ENCODE measurements at regions not wholly inside any gene's neighbourhood (a gene's known extent, or its start where the extent isn't known, plus 50 kb on each side); places are given as distances from the start of the nearest gene placed in this dataset.
A peak's percentile ranks its signal among the peaks of the same experiment; 100 is the strongest.

DNA sequence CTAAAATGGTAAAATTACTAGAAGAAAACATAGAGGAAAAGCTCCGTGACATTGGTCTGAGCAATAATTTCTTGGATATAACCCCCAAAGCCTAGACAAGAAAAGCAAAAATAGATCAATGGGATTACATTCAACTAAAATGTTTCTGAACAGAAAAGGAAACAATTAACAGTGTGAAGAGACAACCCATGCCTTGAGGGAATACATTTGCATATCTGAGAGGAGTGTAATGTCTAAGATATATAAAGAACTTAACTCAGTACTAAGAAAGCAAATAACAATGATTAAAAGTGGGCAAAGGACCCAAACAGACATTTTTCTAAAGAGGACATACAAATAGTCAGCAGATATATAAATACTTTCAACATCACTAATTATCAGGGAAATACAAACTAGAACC lies 206.2 kb downstream of the VAPA start:
- no peaks in the 10 kb centered on the region for H3K9me3 ChIP-seq (ENCODE audit: control insufficient read depth in 2 of 2, low read length in 2 of 2)
- H3K27me3 ChIP-seq (ENCODE audit: control insufficient read depth in 1 of 2, insufficient read depth in 2 of 2, low read length in 2 of 2): no peaks in the 10 kb centered on the region
- H3K27ac ChIP-seq (ENCODE audit: low read length): no peak overlapping the region
- no peaks in the 10 kb centered on the region for H3K36me3 ChIP-seq (ENCODE audit: control insufficient read depth in 2 of 2, insufficient read depth in 2 of 2, low read length in 2 of 2)
- no peak overlapping the region for H3K4me3 ChIP-seq (ENCODE audit: low read length in 2 of 2)
- peaks cover 14% of the 10 kb centered on the region for H3K4me1 ChIP-seq (ENCODE audit: control insufficient read depth, insufficient read depth, low read length)
- no peak overlapping the region for H3K9ac ChIP-seq (ENCODE audit: low read length in 2 of 2)

DNA sequence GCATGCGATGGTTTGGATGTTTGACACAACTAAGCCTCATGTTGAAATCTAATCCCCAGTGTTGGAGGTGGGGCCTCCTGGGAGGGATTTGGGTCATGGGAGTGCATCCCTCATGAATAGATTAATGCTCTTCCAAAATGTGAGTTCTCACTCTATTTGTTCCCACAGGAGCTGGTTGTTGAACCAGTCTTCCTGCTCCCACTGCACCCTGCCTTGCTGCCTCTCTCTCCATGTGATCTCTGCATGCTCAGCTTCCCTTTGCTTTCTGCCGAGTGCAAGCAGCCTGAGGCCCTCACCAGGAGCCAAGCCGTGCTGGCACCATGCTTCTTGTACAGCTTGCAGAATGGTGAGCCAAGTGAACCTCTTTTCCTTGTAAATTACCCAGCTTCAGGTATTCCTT lies 206.8 kb downstream of the VAPA start:
- Histone ChIP-seq H3K27ac (ENCODE audit: low read length) (no peak overlapping the region), H3K9ac (ENCODE audit: low read length in 2 of 2) (no peak overlapping the region), H3K9me3 (ENCODE audit: control insufficient read depth in 2 of 2, low read length in 2 of 2) (no peaks in the 10 kb centered on the region), H3K4me3 (ENCODE audit: low read length in 2 of 2) (no peak overlapping the region), H3K4me1 (ENCODE audit: control insufficient read depth, insufficient read depth, low read length) (peaks cover 14% of the 10 kb centered on the region), H3K36me3 (ENCODE audit: control insufficient read depth in 2 of 2, insufficient read depth in 2 of 2, low read length in 2 of 2) (no peaks in the 10 kb centered on the region), H3K27me3 (ENCODE audit: control insufficient read depth in 1 of 2, insufficient read depth in 2 of 2, low read length in 2 of 2) (no peaks in the 10 kb centered on the region)

DNA sequence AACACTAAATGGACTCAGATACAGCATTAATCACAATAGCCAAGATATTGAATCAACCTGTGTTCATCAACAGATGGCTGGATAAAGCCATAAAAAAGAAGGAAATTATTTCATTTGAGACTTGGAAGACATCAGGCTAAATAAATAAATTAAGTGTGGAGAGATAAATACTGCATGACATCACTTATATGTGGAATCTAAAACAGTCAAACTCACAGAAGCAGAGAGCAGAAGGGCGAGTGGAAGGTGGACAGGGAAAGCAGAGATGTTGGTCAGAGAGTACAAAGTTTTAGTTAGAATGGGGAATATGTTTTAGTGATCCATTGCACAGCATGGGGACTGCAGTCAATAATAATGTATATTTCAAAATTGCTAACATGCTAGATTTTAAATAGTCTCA lies 207.2 kb downstream of the VAPA start:
- Histone ChIP-seq H3K27me3 (ENCODE audit: control insufficient read depth in 1 of 2, insufficient read depth in 2 of 2, low read length in 2 of 2) (no peaks in the 10 kb centered on the region), H3K4me1 (ENCODE audit: control insufficient read depth, insufficient read depth, low read length) (peaks cover 14% of the 10 kb centered on the region), H3K9ac (ENCODE audit: low read length in 2 of 2) (no peak overlapping the region), H3K36me3 (ENCODE audit: control insufficient read depth in 2 of 2, insufficient read depth in 2 of 2, low read length in 2 of 2) (no peaks in the 10 kb centered on the region), H3K27ac (ENCODE audit: low read length) (no peak overlapping the region), H3K4me3 (ENCODE audit: low read length in 2 of 2) (no peak overlapping the region), H3K9me3 (ENCODE audit: control insufficient read depth in 2 of 2, low read length in 2 of 2) (no peaks in the 10 kb centered on the region)

DNA sequence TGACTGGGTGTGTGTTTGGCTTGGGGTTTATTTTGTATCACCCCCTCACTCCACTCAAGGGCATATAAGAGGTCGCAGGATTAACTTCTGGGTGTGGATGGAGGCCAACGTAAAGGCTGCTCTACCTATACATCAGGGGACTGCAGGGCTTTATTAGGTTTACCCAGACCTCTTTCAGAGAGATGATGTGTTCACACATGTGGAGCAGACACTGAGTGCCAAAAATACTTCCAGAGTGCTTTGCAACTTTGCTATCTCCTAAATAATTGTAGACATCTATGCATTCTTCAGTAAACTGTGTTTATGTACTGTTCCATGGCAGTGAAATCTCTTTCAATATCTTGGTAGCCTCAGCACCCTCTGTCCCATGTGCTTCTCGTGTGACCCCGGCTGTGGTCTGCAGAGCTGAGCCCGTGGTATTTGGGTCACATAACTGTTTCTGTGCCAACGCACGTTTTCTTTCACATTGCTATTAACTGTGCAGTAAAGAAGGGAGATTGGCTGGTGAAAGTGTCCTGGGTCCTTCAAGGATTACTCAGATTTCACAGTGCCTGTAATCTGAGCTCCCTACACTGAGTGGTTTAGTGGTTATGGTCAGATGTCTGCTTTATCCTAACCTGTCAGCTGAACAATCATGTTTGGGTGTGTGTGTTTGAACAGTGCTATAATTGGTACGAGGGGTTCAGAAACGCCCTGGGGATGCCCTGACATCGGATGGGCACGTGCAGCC lies 208.1 kb downstream of the VAPA start:
- Histone ChIP-seq H3K36me3 (ENCODE audit: control insufficient read depth in 2 of 2, insufficient read depth in 2 of 2, low read length in 2 of 2) (no peaks in the 10 kb centered on the region), H3K4me3 (ENCODE audit: low read length in 2 of 2) (peak overlapping the region in 1 of 2 donors; percentile 16), H3K27me3 (ENCODE audit: control insufficient read depth in 1 of 2, insufficient read depth in 2 of 2, low read length in 2 of 2) (no peaks in the 10 kb centered on the region), H3K4me1 (ENCODE audit: control insufficient read depth, insufficient read depth, low read length) (peaks cover 14% of the 10 kb centered on the region), H3K9me3 (ENCODE audit: control insufficient read depth in 2 of 2, low read length in 2 of 2) (no peaks in the 10 kb centered on the region), H3K9ac (ENCODE audit: low read length in 2 of 2) (no peak overlapping the region), H3K27ac (ENCODE audit: low read length) (peak overlapping the region; percentile 31)

DNA sequence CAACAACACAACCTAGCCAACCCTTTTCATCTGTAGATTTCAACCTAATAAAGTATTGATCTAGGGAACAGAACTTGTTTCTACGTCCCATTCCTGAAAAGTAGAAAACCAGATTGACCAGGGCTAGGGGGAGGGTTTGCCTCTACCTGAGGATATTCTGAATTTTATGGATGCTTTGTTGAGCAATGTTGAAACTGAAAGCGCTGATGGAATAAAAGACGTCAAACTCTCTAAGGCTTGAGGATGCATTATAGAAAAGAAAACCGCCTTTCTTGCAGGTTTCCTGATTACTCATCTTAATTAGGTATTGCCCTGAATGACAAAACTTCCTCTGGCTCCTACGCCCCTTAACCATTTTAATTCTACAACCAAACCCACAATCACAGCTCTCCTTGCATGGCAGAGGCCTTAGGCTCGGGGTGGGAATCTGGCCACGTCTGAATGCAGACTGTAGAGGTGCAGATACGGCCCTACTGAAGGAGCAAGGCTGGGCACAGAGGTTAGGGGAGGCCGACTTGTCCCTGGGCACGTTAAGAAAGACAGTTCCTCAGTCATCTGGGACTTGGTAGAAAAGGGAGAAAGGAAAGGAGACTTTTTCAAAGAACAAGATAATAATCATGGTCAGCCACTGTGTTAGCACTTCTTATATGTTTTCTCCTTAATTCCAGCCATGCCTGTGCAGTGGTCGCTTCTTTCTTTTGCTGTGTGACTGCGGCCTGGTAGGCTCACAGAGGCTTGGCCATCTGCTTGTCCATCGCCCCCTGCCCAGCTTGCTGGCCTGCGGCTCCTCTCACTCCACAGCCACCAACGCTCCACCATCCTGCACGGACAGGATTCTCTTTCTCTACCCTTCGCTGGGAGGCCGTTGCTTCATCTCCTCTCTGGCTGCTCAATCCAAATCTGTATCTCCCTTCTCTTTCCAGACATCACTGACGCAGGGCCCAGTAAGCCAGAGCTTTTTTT lies 209.5 kb downstream of the VAPA start:
- Histone ChIP-seq H3K27me3 (ENCODE audit: control insufficient read depth in 1 of 2, insufficient read depth in 2 of 2, low read length in 2 of 2) (peaks cover 0 to 2% of the 10 kb centered on the region in 2 donors), H3K36me3 (ENCODE audit: control insufficient read depth in 2 of 2, insufficient read depth in 2 of 2, low read length in 2 of 2) (no peaks in the 10 kb centered on the region), H3K9ac (ENCODE audit: low read length in 2 of 2) (no peak overlapping the region), H3K27ac (ENCODE audit: low read length) (no peak overlapping the region), H3K4me3 (ENCODE audit: low read length in 2 of 2) (no peak overlapping the region), H3K9me3 (ENCODE audit: control insufficient read depth in 2 of 2, low read length in 2 of 2) (no peaks in the 10 kb centered on the region), H3K4me1 (ENCODE audit: control insufficient read depth, insufficient read depth, low read length) (peaks cover 14% of the 10 kb centered on the region)

DNA sequence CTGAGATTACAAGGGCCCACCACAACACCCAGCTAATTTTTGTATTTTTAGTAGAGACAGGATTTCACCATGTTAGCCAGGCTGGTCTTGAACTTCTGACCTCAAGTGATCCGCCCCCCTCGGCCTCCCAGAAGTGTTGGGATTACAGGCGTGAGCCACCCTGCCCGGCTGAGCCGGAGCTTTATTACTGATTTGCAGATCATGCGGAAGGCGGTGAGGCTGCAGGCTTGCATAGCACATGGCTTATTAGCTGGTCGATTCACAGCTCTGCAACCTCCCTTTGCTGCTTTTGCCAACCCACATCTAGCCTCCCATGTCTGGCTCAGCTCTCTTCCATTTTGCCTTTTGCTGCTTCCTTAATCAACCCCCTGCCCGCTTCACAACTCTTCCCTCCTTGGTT lies 210.3 kb downstream of the VAPA start:
- H3K9me3 ChIP-seq (ENCODE audit: control insufficient read depth in 2 of 2, low read length in 2 of 2): no peaks in the 10 kb centered on the region
- peaks cover 0 to 2% of the 10 kb centered on the region in 2 donors for H3K27me3 ChIP-seq (ENCODE audit: control insufficient read depth in 1 of 2, insufficient read depth in 2 of 2, low read length in 2 of 2)
- H3K4me3 ChIP-seq (ENCODE audit: low read length in 2 of 2): no peak overlapping the region
- peaks cover 14% of the 10 kb centered on the region for H3K4me1 ChIP-seq (ENCODE audit: control insufficient read depth, insufficient read depth, low read length)
- H3K9ac ChIP-seq (ENCODE audit: low read length in 2 of 2): no peak overlapping the region
- no peak overlapping the region for H3K27ac ChIP-seq (ENCODE audit: low read length)
- no peaks in the 10 kb centered on the region for H3K36me3 ChIP-seq (ENCODE audit: control insufficient read depth in 2 of 2, insufficient read depth in 2 of 2, low read length in 2 of 2)

DNA sequence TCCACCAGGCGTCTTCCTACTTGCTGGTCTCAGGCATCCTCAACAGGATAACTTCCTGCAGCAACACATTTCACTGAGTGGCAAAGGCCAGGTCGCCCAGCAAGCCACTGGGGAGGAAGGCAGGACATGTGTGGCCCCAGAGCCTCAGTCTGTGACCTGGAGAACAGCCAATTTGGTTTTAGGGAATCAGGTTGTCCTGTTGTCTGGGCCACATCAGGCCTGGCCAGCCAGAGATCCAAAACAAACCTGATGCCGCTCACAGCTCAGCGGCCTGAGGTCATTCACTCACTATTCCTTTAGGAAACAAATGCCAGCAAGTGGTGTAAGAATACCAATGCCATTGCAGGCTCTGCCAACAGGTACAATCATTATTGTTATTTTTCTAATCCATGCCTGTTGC lies 210.7 kb downstream of the VAPA start:
- H3K27ac ChIP-seq (ENCODE audit: low read length): no peak overlapping the region
- H3K9ac ChIP-seq (ENCODE audit: low read length in 2 of 2): no peak overlapping the region
- no peaks in the 10 kb centered on the region for H3K36me3 ChIP-seq (ENCODE audit: control insufficient read depth in 2 of 2, insufficient read depth in 2 of 2, low read length in 2 of 2)
- H3K9me3 ChIP-seq (ENCODE audit: control insufficient read depth in 2 of 2, low read length in 2 of 2): no peaks in the 10 kb centered on the region
- H3K4me1 ChIP-seq (ENCODE audit: control insufficient read depth, insufficient read depth, low read length): peaks cover 14% of the 10 kb centered on the region
- H3K27me3 ChIP-seq (ENCODE audit: control insufficient read depth in 1 of 2, insufficient read depth in 2 of 2, low read length in 2 of 2): peaks cover 0 to 2% of the 10 kb centered on the region in 2 donors
- no peak overlapping the region for H3K4me3 ChIP-seq (ENCODE audit: low read length in 2 of 2)

DNA sequence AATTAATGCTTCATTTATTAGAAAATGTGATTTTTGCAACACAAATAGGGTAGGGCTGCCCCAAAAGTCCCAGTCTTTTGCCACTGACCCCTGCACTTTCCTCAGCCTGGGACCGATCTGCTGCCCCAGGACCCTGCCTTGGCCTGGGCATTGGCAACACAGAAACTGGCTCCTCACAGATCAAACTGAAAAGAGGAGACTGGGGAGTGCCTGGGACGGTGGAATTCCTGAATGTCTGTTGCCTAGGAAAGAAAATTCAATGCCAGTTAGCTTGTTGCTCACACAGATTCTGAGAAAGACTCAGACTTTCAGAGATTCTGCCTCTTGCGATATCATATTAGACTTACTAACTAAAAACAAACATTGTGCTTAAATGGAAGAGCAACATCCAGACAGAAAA lies 211.2 kb downstream of the VAPA start:
- Histone ChIP-seq H3K9me3 (ENCODE audit: control insufficient read depth in 2 of 2, low read length in 2 of 2) (no peaks in the 10 kb centered on the region), H3K9ac (ENCODE audit: low read length in 2 of 2) (no peak overlapping the region), H3K36me3 (ENCODE audit: control insufficient read depth in 2 of 2, insufficient read depth in 2 of 2, low read length in 2 of 2) (no peaks in the 10 kb centered on the region), H3K4me1 (ENCODE audit: control insufficient read depth, insufficient read depth, low read length) (peaks cover 14% of the 10 kb centered on the region), H3K27ac (ENCODE audit: low read length) (no peak overlapping the region), H3K4me3 (ENCODE audit: low read length in 2 of 2) (no peak overlapping the region), H3K27me3 (ENCODE audit: control insufficient read depth in 1 of 2, insufficient read depth in 2 of 2, low read length in 2 of 2) (peaks cover 0 to 2% of the 10 kb centered on the region in 2 donors)

DNA sequence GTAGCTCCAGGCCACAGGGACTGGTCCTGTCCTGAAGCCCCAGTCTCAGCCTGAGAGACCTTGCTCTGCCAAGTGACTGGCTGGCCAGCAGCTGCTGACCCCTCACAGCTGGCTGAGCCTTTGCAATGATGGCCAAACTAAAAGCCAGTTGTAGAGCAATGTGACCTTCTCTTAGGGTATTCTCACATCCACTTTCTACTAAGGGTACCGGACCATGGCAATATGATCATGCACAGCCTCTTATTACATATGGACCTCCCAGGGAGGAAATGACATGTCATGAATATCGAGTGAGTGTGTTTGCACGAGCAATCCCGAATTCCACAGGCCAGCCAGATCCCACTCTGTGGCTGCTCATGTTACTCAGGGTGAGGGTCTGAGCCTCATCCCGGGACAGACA lies 213.9 kb downstream of the VAPA start:
- no peak overlapping the region for H3K4me3 ChIP-seq (ENCODE audit: low read length in 2 of 2)
- H3K27ac ChIP-seq (ENCODE audit: low read length): no peak overlapping the region
- H3K36me3 ChIP-seq (ENCODE audit: control insufficient read depth in 2 of 2, insufficient read depth in 2 of 2, low read length in 2 of 2): no peaks in the 10 kb centered on the region
- H3K9me3 ChIP-seq (ENCODE audit: control insufficient read depth in 2 of 2, low read length in 2 of 2): no peaks in the 10 kb centered on the region
- peaks cover 0 to 2% of the 10 kb centered on the region in 2 donors for H3K27me3 ChIP-seq (ENCODE audit: control insufficient read depth in 1 of 2, insufficient read depth in 2 of 2, low read length in 2 of 2)
- peaks cover 10% of the 10 kb centered on the region for H3K4me1 ChIP-seq (ENCODE audit: control insufficient read depth, insufficient read depth, low read length)
- no peak overlapping the region for H3K9ac ChIP-seq (ENCODE audit: low read length in 2 of 2)

DNA sequence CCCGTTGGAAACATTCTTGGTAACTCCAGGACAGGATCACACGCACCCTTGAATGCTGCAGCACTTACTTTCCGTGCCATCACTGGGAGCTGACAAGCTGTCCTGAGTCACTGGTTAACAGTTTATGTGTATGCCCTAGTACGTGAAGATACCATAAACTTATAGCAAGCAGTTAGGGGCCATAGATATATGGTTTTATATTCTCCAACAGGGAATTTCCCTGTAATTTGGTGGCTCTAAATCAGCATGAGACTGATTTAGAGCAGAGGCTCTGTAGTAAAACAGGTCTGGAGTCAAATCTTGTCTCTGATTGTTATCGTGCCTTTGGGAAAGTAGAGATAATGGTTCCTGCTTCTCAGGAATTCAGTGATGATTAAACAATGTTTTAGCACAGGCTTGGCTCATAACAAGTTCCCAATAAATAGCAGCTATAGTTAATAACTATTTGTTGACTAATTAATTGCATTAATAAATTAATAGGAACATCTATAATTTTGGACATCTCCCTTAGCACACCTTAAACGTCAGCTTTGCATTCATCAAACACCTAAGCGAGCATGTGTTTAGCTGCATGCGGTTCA lies 215.2 kb downstream of the VAPA start:
- Histone ChIP-seq H3K27ac (ENCODE audit: low read length) (no peak overlapping the region), H3K27me3 (ENCODE audit: control insufficient read depth in 1 of 2, insufficient read depth in 2 of 2, low read length in 2 of 2) (peaks cover 0 to 2% of the 10 kb centered on the region in 2 donors), H3K36me3 (ENCODE audit: control insufficient read depth in 2 of 2, insufficient read depth in 2 of 2, low read length in 2 of 2) (no peaks in the 10 kb centered on the region), H3K9ac (ENCODE audit: low read length in 2 of 2) (no peak overlapping the region), H3K4me1 (ENCODE audit: control insufficient read depth, insufficient read depth, low read length) (peaks cover 7% of the 10 kb centered on the region), H3K4me3 (ENCODE audit: low read length in 2 of 2) (no peak overlapping the region), H3K9me3 (ENCODE audit: control insufficient read depth in 2 of 2, low read length in 2 of 2) (no peaks in the 10 kb centered on the region)

All from stomach smooth muscle (tissue), 2 donors.